GM13977 (cell line): ENCODE measurements at regions not wholly inside any gene's neighbourhood (a gene's known extent, or its start where the extent isn't known, plus 50 kb on each side); places are given as distances from the start of the nearest gene placed in this dataset.

Experiments used
- DNase-seq: peaks from one replicate; pipeline ENCODE4 v3.0.0; 2012; ENCODE audit warnings: low spot score
- in situ Hi-C: fragments of 300-500 bp; cut with MboI; formaldehyde crosslinking; loops from one replicate; pipeline ENCODE4 v1.12.0; 2022; ENCODE audit warnings: low sequenced_read_pairs, low pct_unique_long_range_greater_than_20kb, mixed read lengths, inconsistent platforms; ENCODE audit not compliant: unreplicated experiment
- TF ChIP-seq, protein P1 (sequence below): IDR thresholded peaks from 2 replicates; pipeline ENCODE4 v1.5.1; 2012; ENCODE audit warnings: mild to moderate bottlenecking, control low read depth; ENCODE audit not compliant: insufficient read depth; ENCODE audit errors: extremely low read depth, missing control alignments

DNA sequence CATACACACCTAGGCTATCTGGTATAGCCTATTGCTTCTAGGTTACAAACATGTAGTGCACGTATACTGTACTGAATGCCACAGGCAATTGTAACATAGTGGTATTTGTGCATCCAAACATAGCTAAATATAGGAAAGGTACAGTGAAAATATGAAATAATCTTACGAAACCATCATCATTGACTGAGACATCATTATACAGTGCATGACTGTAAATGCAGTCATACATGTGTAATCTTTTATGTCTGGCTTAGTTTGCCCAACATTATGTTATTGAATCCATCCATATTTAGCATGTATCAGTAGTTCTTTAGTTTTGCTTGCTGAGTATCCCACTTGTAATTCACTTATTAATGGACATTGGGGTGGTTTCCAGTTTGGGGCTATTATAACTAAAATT is 124.9 kb downstream of the CYLD start:
- TF ChIP-seq, protein P1, sequence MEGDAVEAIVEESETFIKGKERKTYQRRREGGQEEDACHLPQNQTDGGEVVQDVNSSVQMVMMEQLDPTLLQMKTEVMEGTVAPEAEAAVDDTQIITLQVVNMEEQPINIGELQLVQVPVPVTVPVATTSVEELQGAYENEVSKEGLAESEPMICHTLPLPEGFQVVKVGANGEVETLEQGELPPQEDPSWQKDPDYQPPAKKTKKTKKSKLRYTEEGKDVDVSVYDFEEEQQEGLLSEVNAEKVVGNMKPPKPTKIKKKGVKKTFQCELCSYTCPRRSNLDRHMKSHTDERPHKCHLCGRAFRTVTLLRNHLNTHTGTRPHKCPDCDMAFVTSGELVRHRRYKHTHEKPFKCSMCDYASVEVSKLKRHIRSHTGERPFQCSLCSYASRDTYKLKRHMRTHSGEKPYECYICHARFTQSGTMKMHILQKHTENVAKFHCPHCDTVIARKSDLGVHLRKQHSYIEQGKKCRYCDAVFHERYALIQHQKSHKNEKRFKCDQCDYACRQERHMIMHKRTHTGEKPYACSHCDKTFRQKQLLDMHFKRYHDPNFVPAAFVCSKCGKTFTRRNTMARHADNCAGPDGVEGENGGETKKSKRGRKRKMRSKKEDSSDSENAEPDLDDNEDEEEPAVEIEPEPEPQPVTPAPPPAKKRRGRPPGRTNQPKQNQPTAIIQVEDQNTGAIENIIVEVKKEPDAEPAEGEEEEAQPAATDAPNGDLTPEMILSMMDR = no peak
- in situ Hi-C loops = no loop called here
- DNase-seq = no peak

DNA sequence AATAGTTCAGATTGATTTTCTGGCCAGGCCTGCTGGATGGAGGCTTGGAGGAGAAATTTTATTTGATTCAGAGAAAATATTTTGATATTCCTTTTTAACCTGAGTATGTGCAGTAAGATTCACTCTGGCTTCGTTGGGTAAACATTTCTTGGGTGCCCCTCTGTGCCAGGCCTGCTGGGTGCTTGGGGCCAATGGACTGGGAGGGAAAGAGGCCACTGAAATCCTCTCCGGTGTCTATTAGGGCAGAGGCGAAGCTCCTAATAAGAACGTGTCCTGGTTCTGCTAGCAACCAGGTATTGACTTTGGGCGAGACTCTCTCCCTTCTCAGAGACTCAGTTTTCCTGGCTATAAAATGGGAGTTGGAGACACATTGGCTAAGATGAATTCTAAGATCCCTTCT is 122.5 kb downstream of the CYLD start:
- in situ Hi-C loops = no loop called here
- TF ChIP-seq, protein P1 = no peak
- DNase-seq = no peak

DNA sequence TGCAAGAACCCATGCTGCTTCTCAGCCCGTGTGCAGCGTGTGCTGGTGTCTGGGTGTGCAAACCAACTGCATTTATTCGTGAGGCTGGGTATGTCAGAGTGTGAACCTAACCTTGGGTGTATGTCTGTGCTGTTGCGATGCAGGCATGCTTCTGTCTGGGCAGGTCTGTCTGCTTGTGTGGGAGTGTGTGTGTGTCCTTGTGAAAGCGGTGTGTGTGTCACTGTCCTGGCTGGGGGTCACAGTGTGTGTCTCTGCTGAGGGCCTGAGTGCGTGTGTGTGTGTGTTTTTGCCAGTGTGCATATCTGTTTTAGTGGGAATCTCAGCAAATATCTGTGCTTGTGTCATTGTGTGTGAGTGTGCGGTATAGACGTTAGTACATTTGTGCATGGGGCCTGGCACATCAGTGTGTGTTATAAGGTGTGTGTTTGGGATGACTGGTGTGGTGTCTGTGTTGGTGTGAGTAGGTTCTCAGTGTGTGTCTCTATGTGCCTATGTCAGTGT is 121.8 kb downstream of the CYLD start:
- no peak for DNase-seq
- in situ Hi-C loops = no loop called here
- TF ChIP-seq, protein P1 = no peak

DNA sequence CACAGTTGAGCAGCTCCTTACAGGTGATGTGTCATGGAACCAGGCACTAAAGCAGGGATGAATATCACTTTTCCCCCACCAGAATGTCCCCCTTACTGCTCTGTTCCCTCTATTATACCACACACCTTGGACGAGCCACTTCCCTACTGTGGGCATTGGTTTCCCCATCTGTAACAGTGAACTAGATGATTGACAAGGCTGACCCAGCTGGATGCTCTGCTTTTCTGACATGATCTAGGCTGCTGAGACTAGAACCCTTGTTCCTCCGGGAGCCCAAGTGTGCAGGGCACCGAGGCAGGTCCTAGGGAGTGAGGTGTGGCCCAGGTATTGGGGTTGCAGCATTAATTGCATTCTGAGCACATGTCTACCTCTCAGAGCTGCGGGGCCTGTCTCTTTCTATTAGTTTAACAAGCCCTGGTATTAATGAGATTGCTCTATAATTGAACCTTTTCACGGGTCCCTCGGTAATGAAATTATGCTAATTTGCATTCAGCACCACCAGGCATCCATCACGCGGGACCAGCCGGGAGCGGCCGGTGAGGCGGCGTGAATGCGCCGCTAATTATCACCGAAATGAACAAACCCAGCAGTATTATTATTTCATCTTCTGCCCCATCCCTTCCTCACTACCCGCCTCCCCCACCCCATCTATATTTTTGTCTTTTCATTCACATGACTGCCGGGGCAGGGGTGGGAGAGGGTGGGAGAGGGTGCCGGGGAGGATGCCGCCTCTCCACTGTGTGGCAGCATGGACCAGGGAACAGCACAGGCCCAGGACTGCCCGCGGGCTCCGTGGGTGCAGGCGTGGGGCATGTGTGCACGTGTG is 121.1 kb downstream of the CYLD start:
- in situ Hi-C loops = no loop called here
- DNase-seq = no peak
- TF ChIP-seq, protein P1 = no peak

DNA sequence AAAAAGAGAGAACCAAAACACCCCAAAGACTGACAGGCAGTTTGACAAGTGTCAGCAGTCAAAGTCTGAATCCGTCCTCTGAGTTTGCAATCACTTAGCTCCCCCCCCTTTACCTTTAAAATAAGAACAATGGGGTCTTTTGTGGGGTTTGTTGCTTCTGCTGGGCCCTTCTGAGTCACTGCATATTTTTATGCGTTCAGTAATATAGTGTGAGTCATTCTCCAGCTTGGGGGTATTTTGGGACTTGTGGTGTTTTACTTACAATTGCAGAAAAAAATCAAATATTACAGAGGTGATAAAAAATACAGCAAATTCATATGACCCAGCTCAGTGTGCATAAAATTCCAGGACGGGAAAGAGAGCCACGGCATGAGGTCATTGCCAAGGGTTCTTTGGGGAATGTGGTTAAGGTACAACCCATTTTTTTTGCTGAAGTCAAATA is 120.1 kb downstream of the CYLD start:
- TF ChIP-seq, protein P1 = no peak
- in situ Hi-C loops = no loop called here
- DNase-seq = no peak

DNA sequence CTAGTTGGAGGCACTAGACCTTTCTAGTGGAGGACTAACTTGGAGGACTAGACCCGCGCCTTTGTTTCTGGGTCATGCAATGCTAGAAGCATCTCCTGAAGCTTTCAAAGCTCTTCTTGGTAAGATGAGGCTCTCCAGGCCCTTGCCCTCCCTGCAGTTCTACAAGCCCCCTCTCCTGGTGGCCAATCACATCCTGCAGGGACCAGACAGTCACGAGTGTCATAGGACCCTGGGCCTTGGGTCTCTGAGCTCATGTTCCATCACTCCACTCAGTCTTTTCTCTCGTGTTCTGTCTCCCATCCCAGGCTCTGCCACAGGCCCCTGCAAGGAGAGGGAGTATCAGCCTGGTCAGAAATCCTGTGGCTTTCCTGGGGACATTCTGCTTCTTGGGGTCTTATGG is 119.6 kb downstream of the CYLD start:
- in situ Hi-C loops = no loop called here
- TF ChIP-seq, protein P1 = no peak
- DNase-seq = no peak
